GM06990 (cell line): ENCODE measurements at regions not wholly inside any gene's neighbourhood (a gene's known extent, or its start where the extent isn't known, plus 50 kb on each side); places are given as distances from the start of the nearest gene placed in this dataset.

ENCODE experiments used
- DNase-seq: peaks from one replicate; pipeline ENCODE4 v3.0.0-alpha.2; 2011; ENCODE audit not compliant: insufficient read length; ENCODE audit errors: extremely low read depth
- H3K27me3 ChIP-seq: replicated peaks from 2 replicates; pipeline ENCODE4 v1.6.0; 2011; ENCODE audit warnings: low read length; ENCODE audit not compliant: control insufficient read depth, insufficient read depth
- H3K36me3 ChIP-seq: 2 replicates; pipeline ENCODE4 v1.5.1; 2011; ENCODE audit warnings: low read length; ENCODE audit not compliant: control insufficient read depth, insufficient read depth
- H3K4me3 ChIP-seq: replicated peaks from 2 replicates; pipeline ENCODE4 v1.5.1; 2011; ENCODE audit warnings: low read depth, mild to moderate bottlenecking, control low read depth, low read length
- TF ChIP-seq, protein P1 (sequence below): IDR thresholded peaks from 2 replicates; pipeline ENCODE4 v1.5.1; 2011; ENCODE audit warnings: low read length, control low read depth, mild to moderate bottlenecking, inconsistent platforms; ENCODE audit not compliant: insufficient read depth, poor library complexity, severe bottlenecking

DNA sequence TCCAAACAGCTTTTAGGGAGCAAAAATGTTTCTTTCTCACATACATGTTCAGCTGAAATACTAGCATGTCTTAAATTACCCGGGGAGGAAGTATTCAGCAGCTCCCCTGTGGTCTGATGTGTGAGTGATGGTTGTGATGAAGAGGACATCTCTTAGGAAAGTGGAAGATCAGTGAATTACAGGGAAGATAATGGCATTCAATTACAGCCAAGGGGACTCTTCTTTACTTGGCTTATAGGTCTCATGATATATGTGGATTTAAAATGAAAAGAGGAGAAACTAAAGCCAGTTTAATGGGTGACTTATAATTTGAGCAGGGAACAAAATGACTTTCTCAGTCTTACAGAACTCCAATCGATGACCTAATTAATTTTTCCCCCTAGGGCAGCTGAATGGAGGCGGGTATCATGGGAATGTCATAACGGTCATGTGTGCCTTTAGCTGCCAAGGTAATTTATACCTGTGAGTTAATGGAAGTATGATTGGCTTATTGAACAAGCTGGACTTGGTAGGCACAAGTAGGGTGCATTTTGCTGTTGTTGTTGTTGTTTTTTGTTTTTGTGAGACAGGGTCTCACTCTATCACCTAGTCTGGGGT lies 198.8 kb downstream of the HIPK3 start:
- Histone ChIP-seq H3K36me3 (no peaks in the 10 kb centered on the region), H3K27me3 (no peaks in the 10 kb centered on the region), H3K4me3 (no peak overlapping the region)
- no peak for DNase-seq
- TF ChIP-seq, protein P1, sequence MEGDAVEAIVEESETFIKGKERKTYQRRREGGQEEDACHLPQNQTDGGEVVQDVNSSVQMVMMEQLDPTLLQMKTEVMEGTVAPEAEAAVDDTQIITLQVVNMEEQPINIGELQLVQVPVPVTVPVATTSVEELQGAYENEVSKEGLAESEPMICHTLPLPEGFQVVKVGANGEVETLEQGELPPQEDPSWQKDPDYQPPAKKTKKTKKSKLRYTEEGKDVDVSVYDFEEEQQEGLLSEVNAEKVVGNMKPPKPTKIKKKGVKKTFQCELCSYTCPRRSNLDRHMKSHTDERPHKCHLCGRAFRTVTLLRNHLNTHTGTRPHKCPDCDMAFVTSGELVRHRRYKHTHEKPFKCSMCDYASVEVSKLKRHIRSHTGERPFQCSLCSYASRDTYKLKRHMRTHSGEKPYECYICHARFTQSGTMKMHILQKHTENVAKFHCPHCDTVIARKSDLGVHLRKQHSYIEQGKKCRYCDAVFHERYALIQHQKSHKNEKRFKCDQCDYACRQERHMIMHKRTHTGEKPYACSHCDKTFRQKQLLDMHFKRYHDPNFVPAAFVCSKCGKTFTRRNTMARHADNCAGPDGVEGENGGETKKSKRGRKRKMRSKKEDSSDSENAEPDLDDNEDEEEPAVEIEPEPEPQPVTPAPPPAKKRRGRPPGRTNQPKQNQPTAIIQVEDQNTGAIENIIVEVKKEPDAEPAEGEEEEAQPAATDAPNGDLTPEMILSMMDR: no peak

DNA sequence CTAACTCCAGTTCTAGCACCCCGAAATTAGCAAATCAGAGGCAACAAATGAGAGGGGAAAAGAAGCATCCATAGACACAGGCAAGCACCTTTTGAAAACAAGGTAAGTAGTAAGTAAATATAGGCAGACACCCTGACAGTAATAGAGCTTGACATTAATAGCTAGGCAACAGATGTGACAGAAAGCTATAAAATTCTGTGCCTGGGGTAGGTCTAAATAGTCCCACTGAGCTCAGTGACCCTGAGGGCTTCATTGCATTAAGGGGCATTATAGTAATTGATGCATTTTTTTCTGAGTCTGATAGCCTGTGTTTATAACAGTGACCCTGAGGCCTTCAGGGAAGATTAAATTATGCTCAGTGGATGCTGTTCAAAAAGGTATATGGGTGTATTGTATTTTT lies 197.1 kb downstream of the HIPK3 start:
- no peak overlapping the region for H3K4me3 ChIP-seq
- no peak for DNase-seq
- H3K36me3 ChIP-seq: no peaks in the 10 kb centered on the region; the same call in 1 of the 2 replicates
- H3K27me3 ChIP-seq: no peaks in the 10 kb centered on the region
- TF ChIP-seq, protein P1: no peak

DNA sequence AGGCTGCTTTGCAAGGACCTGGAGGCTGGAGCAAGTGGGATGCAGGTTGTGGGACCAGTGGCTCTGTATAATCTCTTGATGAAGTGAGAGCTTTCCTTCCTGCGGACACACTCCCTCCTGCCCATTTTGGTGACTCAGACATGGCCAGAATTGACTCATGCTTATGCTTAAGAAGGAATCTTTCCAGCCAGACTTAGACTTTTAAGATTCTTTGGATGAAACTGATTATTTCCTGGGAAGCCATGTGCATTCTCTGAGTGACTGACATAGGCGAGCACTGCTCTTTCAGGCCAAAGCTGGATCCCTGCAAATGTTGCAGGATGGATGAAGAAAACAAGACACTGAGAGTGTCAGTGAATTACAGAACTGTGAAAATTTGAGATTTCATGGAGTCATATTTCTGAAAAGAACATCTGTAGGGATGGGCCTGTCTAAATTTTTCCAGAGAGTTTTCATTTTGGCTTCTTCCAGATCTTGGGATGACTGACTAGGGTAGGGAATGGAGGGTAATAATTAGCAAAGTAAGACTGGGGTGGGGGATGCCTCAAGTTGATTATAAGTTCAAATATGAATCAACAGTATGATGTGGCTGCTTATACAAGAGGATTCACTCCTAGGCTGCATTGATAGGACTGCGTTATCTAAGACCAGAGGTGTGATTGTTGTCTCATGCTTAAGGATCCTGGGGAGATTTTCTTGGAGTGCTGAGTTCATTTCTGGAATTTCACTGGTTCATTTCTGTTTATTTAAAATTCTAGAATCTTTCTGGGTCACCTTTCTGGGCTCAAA lies 195.8 kb downstream of the HIPK3 start:
- no peak overlapping the region for H3K4me3 ChIP-seq
- H3K27me3 ChIP-seq: no peaks in the 10 kb centered on the region
- no peak for DNase-seq
- TF ChIP-seq, protein P1: no peak
- H3K36me3 ChIP-seq: no peaks in the 10 kb centered on the region; the same call in 1 of the 2 replicates

DNA sequence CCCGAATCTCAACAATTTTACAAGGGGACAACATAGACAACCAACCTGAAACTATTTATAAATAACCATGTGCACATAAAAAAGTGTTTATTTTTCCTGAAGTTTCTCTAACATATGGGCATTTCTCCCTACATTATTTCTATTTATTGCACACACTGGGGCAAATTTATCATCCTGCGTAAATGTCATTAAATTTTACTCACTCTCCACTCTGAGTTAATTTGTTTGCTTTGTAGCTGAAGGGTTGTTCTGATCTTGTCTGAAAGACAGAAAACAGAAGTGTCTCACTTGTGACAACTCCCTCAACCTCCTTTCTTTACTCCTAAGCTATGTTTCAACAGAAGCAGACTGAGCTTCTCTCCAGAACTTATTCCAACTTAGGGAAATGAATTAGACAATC lies 194.2 kb downstream of the HIPK3 start:
- Histone ChIP-seq H3K27me3 (no peaks in the 10 kb centered on the region), H3K4me3 (no peak overlapping the region), H3K36me3 (no peaks in the 10 kb centered on the region; the same call in 1 of the 2 replicates)
- TF ChIP-seq, protein P1: no peak
- no peak for DNase-seq

DNA sequence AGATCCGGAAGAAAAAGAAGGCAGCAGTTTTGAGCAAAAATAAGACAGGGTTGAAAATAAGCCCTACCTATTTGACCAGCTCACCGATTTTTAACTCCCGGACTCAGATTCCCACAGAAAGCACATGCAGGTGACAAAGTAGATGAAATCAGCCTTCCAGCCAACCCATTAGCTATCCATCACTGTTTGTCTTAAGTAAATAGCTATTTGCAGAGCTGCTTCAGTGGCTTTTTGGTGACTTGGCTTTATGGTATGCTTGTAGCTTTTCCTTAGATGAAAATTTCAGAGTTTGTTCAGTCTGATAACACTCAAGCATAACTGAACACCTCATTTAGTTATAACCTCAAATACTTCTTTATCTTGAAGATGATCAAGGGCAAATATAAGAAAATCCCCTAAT lies 192.6 kb downstream of the HIPK3 start:
- Histone ChIP-seq H3K36me3 (no peaks in the 10 kb centered on the region; the same call in 1 of the 2 replicates), H3K4me3 (no peak overlapping the region), H3K27me3 (no peaks in the 10 kb centered on the region)
- TF ChIP-seq, protein P1: no peak
- no peak for DNase-seq
